ENCODE measurements at regions not wholly inside any gene's neighbourhood (a gene's known extent, or its start where the extent isn't known, plus 50 kb on each side); places are given as distances from the start of the nearest gene placed in this dataset.

DNA sequence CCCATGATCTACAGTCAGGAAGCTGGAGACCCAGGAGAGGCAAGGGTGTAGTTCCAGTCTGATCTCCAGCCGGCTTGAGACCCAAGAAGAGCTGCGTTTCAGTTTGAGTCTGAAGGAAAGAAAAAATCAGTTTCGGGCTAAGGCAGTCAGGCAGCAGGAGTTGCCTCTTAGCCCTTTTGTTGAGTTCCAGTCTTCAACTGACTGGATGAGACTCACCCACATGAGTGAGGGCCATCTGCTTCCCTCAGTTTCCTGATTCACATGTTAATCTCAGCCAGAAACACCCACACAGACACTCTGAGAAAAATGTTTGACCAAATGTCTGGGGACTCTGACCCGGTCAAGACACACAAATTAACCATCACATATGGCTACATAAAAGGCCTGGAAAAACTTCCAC, 73.6 kb upstream of the ELOVL6 start:
- no peak for DNase-seq

- DNase-seq, result no peak
Observed at GRCh38 chr4:110270492-110271197, 72.2 kb upstream of the ELOVL6 start.

DNA sequence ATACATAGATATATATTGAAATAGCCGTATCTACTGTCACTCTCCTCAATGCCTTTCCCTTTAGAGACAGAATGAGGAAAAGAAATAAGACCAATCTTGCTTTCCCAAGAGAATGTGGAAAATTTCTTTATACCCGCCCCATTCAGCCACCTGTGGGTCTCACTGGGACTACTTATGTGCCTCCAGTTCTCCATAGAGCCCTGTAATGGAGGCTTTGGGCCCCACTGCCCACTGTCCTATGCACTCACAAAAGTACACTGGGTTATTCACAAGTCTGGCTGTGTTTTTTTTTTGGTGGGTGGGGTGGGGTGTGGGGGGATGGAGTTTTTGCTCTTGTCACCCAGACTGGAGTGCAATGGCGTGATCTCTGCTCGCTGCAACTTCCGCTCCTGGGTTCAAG, 70.4 kb upstream of the ELOVL6 start:
- no peak for DNase-seq

GRCh38 chr4:110268352-110268751, 69.9 kb upstream of the ELOVL6 start:
- DNase-seq, result no peak

DNA sequence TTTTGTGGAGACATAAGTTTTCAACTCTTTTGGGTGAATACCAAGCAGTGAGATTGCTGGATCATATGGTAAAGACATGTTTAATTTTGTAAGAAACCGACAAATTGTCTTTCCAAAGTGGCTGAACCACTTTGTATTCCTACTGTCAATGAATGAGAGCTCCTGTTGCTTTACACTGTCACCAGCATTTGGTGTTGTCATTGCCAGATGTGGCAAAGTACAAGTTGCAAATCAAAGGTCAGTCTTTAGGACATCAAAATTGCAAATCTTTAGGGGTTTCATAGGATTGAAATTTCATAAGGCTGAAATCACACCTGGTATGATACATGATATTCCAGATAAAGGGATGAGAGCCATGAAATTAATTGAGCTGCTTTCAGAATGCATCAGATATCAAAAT, 67.7 kb upstream of the ELOVL6 start:
- DNase-seq, result no peak

DNA sequence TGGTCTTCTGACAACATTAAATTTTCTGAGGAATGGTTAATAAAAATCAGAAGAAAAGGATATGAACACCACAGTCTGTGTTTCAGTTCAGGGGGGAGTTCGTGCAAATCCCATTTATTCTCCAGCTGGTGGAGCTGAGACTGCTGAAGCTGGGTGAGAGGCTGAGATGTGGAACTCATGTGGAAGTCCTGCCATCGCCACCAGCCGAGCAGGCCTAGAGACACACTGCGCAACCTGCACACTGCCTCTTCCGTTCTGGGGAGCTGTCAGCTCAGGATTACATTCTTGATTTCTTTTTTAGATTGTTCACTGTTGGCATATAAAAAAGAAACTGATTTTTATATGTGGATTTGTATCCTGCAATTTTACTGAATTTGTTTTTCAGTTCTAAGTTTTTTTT, 66.6 kb upstream of the ELOVL6 start:
- DNase-seq, result no peak

GRCh38 chr4:110260299-110260698, 61.9 kb upstream of the ELOVL6 start:
- DNase-seq, result no peak

GRCh38 chr4:110250023-110250387, 51.6 kb upstream of the ELOVL6 start:
- DNase-seq, result no peak

DNA sequence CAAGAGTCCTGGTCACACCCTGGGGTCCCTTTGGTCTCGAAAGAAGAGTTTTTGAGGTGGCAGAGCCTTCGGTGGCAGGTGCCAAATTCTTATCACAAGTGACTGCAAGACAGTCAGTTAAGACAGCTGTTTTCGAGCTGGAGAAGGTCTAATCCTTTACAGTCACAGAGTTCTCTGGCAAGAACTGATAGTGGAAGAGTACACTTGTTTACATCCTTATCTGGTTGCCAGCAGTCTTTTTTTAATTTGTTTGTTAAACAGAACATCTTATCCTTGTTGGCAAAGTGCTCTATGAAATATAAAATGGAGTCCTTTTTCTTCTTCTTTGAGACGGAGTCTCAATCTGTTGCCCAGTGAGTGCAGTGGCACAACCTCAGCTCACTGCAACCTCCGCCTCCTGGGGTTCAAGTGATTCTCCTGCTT, 50.4 kb upstream of the ELOVL6 start:
- DNase-seq, result no peak
